GM06990 (cell line): ENCODE measurements at regions not wholly inside any gene's neighbourhood (a gene's known extent, or its start where the extent isn't known, plus 50 kb on each side); places are given as distances from the start of the nearest gene placed in this dataset.

Source experiments
- DNase-seq: peaks from one replicate; pipeline ENCODE4 v3.0.0-alpha.2; 2011; ENCODE audit not compliant: insufficient read length; ENCODE audit errors: extremely low read depth
- H3K27me3 ChIP-seq: replicated peaks from 2 replicates; pipeline ENCODE4 v1.6.0; 2011; ENCODE audit warnings: low read length; ENCODE audit not compliant: control insufficient read depth, insufficient read depth
- H3K36me3 ChIP-seq: 2 replicates; pipeline ENCODE4 v1.5.1; 2011; ENCODE audit warnings: low read length; ENCODE audit not compliant: control insufficient read depth, insufficient read depth
- H3K4me3 ChIP-seq: replicated peaks from 2 replicates; pipeline ENCODE4 v1.5.1; 2011; ENCODE audit warnings: low read depth, mild to moderate bottlenecking, control low read depth, low read length
- CTCF ChIP-seq: IDR thresholded peaks from 2 replicates; pipeline ENCODE4 v1.5.1; 2011; ENCODE audit warnings: low read length, control low read depth, mild to moderate bottlenecking, inconsistent platforms; ENCODE audit not compliant: insufficient read depth, poor library complexity, severe bottlenecking

DNA sequence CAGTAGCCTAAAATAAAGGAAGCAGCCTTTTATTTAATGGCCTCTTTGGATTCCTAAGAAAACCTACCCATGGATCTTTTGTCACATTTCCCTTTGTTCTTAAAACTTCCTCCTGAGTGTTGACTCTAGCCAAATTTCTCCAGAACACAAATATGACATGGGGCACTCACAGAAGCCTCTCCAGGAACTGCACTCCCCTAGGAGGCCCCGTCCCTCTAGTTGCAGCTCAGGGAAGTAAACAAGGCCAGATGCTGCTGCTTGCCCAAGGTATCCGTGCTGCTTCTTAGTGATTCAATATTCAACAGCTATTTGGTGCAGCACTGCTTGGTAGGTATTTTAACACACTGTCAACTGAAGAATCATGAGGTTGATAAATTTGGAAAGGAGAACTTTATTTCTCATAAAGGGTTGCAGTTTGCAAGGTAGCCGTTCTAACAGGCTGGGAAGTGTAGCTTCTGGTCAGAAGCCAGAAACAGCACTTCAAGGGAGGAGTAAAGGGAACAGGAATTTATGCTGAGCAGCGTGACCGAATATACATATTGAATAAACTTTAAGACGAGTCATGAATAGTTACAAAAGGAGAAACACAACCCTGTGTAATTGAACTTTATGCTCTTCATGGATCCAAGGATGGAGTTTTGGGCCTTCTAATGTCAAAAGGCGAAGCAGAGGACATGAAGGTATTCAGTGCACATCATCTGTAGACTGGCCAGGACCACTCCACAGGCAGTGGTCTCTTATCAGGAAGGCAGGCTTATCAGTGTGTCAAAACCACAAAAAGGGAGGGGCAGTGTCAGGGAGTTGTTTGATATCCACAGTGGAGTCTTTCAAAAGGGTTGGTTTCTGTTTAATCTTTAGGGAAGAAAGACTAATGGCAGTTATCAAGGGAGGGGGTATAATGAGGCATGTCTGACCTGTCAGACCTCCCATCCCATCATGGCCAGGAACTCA, 63.3 kb downstream of the CD24 start:
- no peak for DNase-seq
- Histone ChIP-seq H3K4me3 (no peak overlapping the region), H3K36me3 (no peaks in the 10 kb centered on the region), H3K27me3 (no peaks in the 10 kb centered on the region)
- no peak for TF ChIP-seq CTCF

- no peak for DNase-seq
- Histone ChIP-seq H3K27me3 (no peaks in the 10 kb centered on the region), H3K36me3 (no peaks in the 10 kb centered on the region), H3K4me3 (no peak overlapping the region)
- TF ChIP-seq CTCF: no peak
Observed at GRCh38 chr6:106908386-106908840, 66.1 kb downstream of the CD24 start.

GRCh38 chr6:106907754-106908153, 66.8 kb downstream of the CD24 start:
- no peak for TF ChIP-seq CTCF
- no peaks in the 10 kb centered on the region for H3K27me3 ChIP-seq
- DNase-seq: no peak

GRCh38 chr6:106906232-106906631, 68.3 kb downstream of the CD24 start:
- Histone ChIP-seq H3K27me3 (no peaks in the 10 kb centered on the region), H3K36me3 (no peaks in the 10 kb centered on the region), H3K4me3 (no peak overlapping the region)
- TF ChIP-seq CTCF: no peak
- no peak for DNase-seq

More at GRCh38 chr6:106907754-106908153, 66.8 kb downstream of the CD24 start:
- H3K4me3 ChIP-seq: no peak overlapping the region
- no peaks in the 10 kb centered on the region for H3K36me3 ChIP-seq

GRCh38 chr6:106903299-106903698, 71.2 kb downstream of the CD24 start:
- no peaks in the 10 kb centered on the region for H3K36me3 ChIP-seq
- TF ChIP-seq CTCF: no peak
- no peak overlapping the region for H3K4me3 ChIP-seq
- DNase-seq: no peak
- H3K27me3 ChIP-seq: no peaks in the 10 kb centered on the region
